ENCODE measurements at regions not wholly inside any gene's neighbourhood (a gene's known extent, or its start where the extent isn't known, plus 50 kb on each side); places are given as distances from the start of the nearest gene placed in this dataset.

GRCh38 chr5:122608222-122608621 is 166.7 kb upstream of the SNX2 start:
- TF ChIP-seq, protein P1, sequence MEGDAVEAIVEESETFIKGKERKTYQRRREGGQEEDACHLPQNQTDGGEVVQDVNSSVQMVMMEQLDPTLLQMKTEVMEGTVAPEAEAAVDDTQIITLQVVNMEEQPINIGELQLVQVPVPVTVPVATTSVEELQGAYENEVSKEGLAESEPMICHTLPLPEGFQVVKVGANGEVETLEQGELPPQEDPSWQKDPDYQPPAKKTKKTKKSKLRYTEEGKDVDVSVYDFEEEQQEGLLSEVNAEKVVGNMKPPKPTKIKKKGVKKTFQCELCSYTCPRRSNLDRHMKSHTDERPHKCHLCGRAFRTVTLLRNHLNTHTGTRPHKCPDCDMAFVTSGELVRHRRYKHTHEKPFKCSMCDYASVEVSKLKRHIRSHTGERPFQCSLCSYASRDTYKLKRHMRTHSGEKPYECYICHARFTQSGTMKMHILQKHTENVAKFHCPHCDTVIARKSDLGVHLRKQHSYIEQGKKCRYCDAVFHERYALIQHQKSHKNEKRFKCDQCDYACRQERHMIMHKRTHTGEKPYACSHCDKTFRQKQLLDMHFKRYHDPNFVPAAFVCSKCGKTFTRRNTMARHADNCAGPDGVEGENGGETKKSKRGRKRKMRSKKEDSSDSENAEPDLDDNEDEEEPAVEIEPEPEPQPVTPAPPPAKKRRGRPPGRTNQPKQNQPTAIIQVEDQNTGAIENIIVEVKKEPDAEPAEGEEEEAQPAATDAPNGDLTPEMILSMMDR (IDR thresholded peaks at IDR 0.05; ENCODE audit: low read length): no peak
- no peak for TF ChIP-seq EZH2 (optimal IDR thresholded peaks at IDR 0.05; ENCODE audit: low read depth, low read length)

Measured in MM.1S (cell line).